ENCODE measurements at regions not wholly inside any gene's neighbourhood (a gene's known extent, or its start where the extent isn't known, plus 50 kb on each side); places are given as distances from the start of the nearest gene placed in this dataset.

DNA sequence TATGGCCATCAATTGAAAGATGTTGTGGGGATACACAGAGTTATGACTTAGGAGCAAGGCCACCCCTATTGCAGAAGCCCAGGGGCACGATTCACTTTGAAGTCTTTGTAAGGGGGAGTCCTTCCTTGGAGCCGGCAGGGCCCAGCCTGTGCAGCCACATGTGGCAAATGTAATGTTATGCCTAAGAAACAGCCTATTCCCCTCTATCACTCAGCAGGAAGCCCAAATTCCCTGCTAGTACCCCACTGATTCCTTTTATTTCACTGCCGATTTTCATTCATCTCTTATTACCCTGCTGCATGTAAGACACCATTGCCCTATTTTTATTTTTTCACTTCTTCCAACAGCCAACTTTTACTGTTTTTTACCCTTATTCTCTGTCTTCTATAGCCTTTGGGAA, 233.2 kb downstream of the PMP22 start:
- no peaks in the 10 kb centered on the region for H3K9me3 ChIP-seq (replicated peaks; ENCODE audit: control insufficient read depth, insufficient read depth, low read depth, low read length)
- no peaks in the 10 kb centered on the region for H3K36me3 ChIP-seq (ENCODE audit: control insufficient read depth, insufficient read depth, low read length)
- no peaks in the 10 kb centered on the region for H3K9me1 ChIP-seq (ENCODE audit: control insufficient read depth, insufficient read depth, low read length)
- ChIA-PET CTCF (ENCODE audit: low intra/inter-chr PET ratio) (no interaction called here), POLR2A (no interaction called here)
- H3K9ac ChIP-seq (ENCODE audit: insufficient read depth in 1 of 2, low read depth in 2 of 2, low read length in 2 of 2) = no peak overlapping the region
- no peaks in the 10 kb centered on the region for H3K4me1 ChIP-seq (replicated peaks in 1 of 2; ENCODE audit: control insufficient read depth in 2 of 2, insufficient read depth in 2 of 2, low read length in 2 of 2)
- H3K27me3 ChIP-seq (ENCODE audit: control insufficient read depth in 2 of 2, insufficient read depth in 2 of 2, low read length in 2 of 2) = no peaks in the 10 kb centered on the region; a peak in 1 of 5 replicates
- no peak overlapping the region for H3K4me2 ChIP-seq (ENCODE audit: insufficient read depth, low read length)
- no peak for TF ChIP-seq CBFB (CRISPR knock-in tag; IDR thresholded peaks at IDR 0.05)
- TF ChIP-seq, protein P1, sequence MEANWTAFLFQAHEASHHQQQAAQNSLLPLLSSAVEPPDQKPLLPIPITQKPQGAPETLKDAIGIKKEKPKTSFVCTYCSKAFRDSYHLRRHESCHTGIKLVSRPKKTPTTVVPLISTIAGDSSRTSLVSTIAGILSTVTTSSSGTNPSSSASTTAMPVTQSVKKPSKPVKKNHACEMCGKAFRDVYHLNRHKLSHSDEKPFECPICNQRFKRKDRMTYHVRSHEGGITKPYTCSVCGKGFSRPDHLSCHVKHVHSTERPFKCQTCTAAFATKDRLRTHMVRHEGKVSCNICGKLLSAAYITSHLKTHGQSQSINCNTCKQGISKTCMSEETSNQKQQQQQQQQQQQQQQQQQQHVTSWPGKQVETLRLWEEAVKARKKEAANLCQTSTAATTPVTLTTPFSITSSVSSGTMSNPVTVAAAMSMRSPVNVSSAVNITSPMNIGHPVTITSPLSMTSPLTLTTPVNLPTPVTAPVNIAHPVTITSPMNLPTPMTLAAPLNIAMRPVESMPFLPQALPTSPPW (CRISPR knock-in tag; IDR thresholded peaks at IDR 0.05) = no peak
- TF ChIP-seq, protein P2, sequence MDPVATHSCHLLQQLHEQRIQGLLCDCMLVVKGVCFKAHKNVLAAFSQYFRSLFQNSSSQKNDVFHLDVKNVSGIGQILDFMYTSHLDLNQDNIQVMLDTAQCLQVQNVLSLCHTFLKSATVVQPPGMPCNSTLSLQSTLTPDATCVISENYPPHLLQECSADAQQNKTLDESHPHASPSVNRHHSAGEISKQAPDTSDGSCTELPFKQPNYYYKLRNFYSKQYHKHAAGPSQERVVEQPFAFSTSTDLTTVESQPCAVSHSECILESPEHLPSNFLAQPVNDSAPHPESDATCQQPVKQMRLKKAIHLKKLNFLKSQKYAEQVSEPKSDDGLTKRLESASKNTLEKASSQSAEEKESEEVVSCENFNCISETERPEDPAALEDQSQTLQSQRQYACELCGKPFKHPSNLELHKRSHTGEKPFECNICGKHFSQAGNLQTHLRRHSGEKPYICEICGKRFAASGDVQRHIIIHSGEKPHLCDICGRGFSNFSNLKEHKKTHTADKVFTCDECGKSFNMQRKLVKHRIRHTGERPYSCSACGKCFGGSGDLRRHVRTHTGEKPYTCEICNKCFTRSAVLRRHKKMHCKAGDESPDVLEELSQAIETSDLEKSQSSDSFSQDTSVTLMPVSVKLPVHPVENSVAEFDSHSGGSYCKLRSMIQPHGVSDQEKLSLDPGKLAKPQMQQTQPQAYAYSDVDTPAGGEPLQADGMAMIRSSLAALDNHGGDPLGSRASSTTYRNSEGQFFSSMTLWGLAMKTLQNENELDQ (CRISPR knock-in tag; IDR thresholded peaks at IDR 0.05; ENCODE audit: borderline replicate concordance) = no peak
- TF ChIP-seq DACH1 (IDR thresholded peaks at IDR 0.05; ENCODE audit: partially characterized antibody) = no peak
- no peaks in the 10 kb centered on the region for H4K20me1 ChIP-seq (replicated peaks; ENCODE audit: control insufficient read depth, insufficient read depth, low read length)
- H3K79me2 ChIP-seq (ENCODE audit: control insufficient read depth, insufficient read depth, low read length) = no peaks in the 10 kb centered on the region
- intact Hi-C loops (cut with micrococcal nuclease) = no loop called here
- WGBS (ENCODE audit: insufficient coverage, low coverage, missing lambda C conversion rate) = 0% methylated on average over 2 of the region's 3 CpGs
- BruUV-seq (replicated peaks) = no TSS peak
- in situ Hi-C loops (cut with MboI) = no loop called here
- no peak for ATAC-seq
- no peak overlapping the region for H2AFZ ChIP-seq (ENCODE audit: low read depth, low read length)
- no peak for FAIRE-seq
- no peak for DNase-seq (ENCODE audit: extremely low read depth in 1 of 4, low spot score in 3 of 4)
- no peak overlapping the region for H3K4me3 ChIP-seq
- H3K27ac ChIP-seq (ENCODE audit: extremely low read depth, low read depth, low read length) = no peak overlapping the region
